ENCODE measurements at regions not wholly inside any gene's neighbourhood (a gene's known extent, or its start where the extent isn't known, plus 50 kb on each side); places are given as distances from the start of the nearest gene placed in this dataset.

DNA sequence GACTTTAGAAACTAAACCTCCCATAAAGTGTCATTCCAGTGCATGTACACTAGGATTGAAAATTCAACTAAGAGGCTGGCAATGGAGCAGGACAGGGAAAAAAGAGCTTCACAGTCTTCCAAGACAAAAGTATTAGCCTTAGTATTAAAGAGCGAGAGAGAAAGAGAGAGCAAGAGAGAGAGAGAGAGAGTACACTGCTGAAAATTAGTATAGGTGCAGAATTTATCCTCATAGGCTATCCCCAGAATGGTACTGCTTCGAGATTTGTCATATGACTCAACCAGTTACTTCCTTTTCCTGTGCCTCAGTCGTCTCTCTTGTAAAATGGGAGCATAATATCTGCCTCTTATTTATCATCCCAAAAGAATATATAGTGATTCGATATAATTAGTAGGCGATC, 543.2 kb upstream of the JARID2 start:
- TF ChIP-seq, protein P1, sequence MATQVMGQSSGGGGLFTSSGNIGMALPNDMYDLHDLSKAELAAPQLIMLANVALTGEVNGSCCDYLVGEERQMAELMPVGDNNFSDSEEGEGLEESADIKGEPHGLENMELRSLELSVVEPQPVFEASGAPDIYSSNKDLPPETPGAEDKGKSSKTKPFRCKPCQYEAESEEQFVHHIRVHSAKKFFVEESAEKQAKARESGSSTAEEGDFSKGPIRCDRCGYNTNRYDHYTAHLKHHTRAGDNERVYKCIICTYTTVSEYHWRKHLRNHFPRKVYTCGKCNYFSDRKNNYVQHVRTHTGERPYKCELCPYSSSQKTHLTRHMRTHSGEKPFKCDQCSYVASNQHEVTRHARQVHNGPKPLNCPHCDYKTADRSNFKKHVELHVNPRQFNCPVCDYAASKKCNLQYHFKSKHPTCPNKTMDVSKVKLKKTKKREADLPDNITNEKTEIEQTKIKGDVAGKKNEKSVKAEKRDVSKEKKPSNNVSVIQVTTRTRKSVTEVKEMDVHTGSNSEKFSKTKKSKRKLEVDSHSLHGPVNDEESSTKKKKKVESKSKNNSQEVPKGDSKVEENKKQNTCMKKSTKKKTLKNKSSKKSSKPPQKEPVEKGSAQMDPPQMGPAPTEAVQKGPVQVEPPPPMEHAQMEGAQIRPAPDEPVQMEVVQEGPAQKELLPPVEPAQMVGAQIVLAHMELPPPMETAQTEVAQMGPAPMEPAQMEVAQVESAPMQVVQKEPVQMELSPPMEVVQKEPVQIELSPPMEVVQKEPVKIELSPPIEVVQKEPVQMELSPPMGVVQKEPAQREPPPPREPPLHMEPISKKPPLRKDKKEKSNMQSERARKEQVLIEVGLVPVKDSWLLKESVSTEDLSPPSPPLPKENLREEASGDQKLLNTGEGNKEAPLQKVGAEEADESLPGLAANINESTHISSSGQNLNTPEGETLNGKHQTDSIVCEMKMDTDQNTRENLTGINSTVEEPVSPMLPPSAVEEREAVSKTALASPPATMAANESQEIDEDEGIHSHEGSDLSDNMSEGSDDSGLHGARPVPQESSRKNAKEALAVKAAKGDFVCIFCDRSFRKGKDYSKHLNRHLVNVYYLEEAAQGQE (IDR thresholded peaks at IDR 0.05; ENCODE audit: low read depth, low read length): no peak
- TF ChIP-seq, protein P2, sequence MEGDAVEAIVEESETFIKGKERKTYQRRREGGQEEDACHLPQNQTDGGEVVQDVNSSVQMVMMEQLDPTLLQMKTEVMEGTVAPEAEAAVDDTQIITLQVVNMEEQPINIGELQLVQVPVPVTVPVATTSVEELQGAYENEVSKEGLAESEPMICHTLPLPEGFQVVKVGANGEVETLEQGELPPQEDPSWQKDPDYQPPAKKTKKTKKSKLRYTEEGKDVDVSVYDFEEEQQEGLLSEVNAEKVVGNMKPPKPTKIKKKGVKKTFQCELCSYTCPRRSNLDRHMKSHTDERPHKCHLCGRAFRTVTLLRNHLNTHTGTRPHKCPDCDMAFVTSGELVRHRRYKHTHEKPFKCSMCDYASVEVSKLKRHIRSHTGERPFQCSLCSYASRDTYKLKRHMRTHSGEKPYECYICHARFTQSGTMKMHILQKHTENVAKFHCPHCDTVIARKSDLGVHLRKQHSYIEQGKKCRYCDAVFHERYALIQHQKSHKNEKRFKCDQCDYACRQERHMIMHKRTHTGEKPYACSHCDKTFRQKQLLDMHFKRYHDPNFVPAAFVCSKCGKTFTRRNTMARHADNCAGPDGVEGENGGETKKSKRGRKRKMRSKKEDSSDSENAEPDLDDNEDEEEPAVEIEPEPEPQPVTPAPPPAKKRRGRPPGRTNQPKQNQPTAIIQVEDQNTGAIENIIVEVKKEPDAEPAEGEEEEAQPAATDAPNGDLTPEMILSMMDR (IDR thresholded peaks at IDR 0.05): no peak
- no peak for TF ChIP-seq EZH2phosphoT487 (IDR thresholded peaks at IDR 0.05; ENCODE audit: borderline replicate concordance, low read depth)
- TF ChIP-seq POLR2AphosphoS5 (IDR thresholded peaks at IDR 0.05; ENCODE audit: low read depth, low read length): no peak
- TF ChIP-seq TEAD4 (IDR thresholded peaks at IDR 0.05; ENCODE audit: borderline replicate concordance, insufficient read depth): no peak
- no peak for TF ChIP-seq EP300 (IDR thresholded peaks at IDR 0.05; ENCODE audit: borderline replicate concordance in 1 of 2, low read depth in 1 of 2, low read length in 1 of 2)
- no peak for TF ChIP-seq YY1 (IDR thresholded peaks at IDR 0.05; ENCODE audit: low read depth)
- TF ChIP-seq CHD2 (IDR thresholded peaks at IDR 0.05; ENCODE audit: low read length, partially characterized antibody): no peak

All from SK-N-SH (cell line).